Kidney capillary endothelial cell (primary cell): ENCODE measurements at regions not wholly inside any gene's neighbourhood (a gene's known extent, or its start where the extent isn't known, plus 50 kb on each side); places are given as distances from the start of the nearest gene placed in this dataset.
"Not testable (repeated sequence)": the region's sequence is repeated elsewhere in the genome, so short reads cannot be mapped to it uniquely, and the experiment has no call there.

Source experiments
- DNase-seq: peaks from one replicate; pipeline ENCODE4 v3.0.0-alpha.2; 2018; ENCODE audit warnings: low spot score

GRCh38 chr5:57745700-57746651 is 263.4 kb upstream of the ACTBL2 start:
- DNase-seq, result no peak

- no peak for DNase-seq
Measured at GRCh38 chr5:57745029-57745428, 262.4 kb upstream of the ACTBL2 start.

- DNase-seq, result peak; percentile 2
Measured at GRCh38 chr5:57741336-57741735, 258.7 kb upstream of the ACTBL2 start.

- no peak for DNase-seq
Measured at GRCh38 chr5:57738787-57739186, 256.2 kb upstream of the ACTBL2 start.

GRCh38 chr5:57738301-57738700 is 255.7 kb upstream of the ACTBL2 start:
- no peak for DNase-seq

- DNase-seq, result no peak
Measured at GRCh38 chr5:57736716-57737115, 254.1 kb upstream of the ACTBL2 start.

GRCh38 chr5:57735279-57736153 is 252.9 kb upstream of the ACTBL2 start:
- DNase-seq, result peak; percentile 20

- DNase-seq, result no peak
Measured at GRCh38 chr5:57734296-57734695, 251.7 kb upstream of the ACTBL2 start.

- DNase-seq, result no peak
Measured at GRCh38 chr5:57727591-57727990, 245.0 kb upstream of the ACTBL2 start.

- no peak for DNase-seq
Measured at GRCh38 chr5:57725658-57726504, 243.3 kb upstream of the ACTBL2 start.

- DNase-seq, result no peak
Measured at GRCh38 chr5:57724836-57725235, 242.2 kb upstream of the ACTBL2 start.

GRCh38 chr5:57721226-57721625 is 238.6 kb upstream of the ACTBL2 start:
- no peak for DNase-seq

GRCh38 chr5:57720656-57721055 is 238.0 kb upstream of the ACTBL2 start:
- DNase-seq, result no peak

- no peak for DNase-seq
Measured at GRCh38 chr5:57719216-57719615, 236.6 kb upstream of the ACTBL2 start.

- no peak for DNase-seq
Measured at GRCh38 chr5:57718155-57718554, 235.5 kb upstream of the ACTBL2 start.

GRCh38 chr5:57717555-57717954 is 234.9 kb upstream of the ACTBL2 start:
- DNase-seq, result no peak

GRCh38 chr5:57716661-57717060 is 234.1 kb upstream of the ACTBL2 start:
- no peak for DNase-seq

- DNase-seq, result no peak
Measured at GRCh38 chr5:57715296-57715695, 232.7 kb upstream of the ACTBL2 start.

GRCh38 chr5:57713535-57713934 is 230.9 kb upstream of the ACTBL2 start:
- not testable (repeated sequence) for DNase-seq

GRCh38 chr5:57711946-57712345 is 229.3 kb upstream of the ACTBL2 start:
- no peak for DNase-seq

- DNase-seq, result no peak
Measured at GRCh38 chr5:57711471-57711870, 228.9 kb upstream of the ACTBL2 start.

GRCh38 chr5:57710126-57710525 is 227.5 kb upstream of the ACTBL2 start:
- no peak for DNase-seq
